ENCODE measurements at regions not wholly inside any gene's neighbourhood (a gene's known extent, or its start where the extent isn't known, plus 50 kb on each side); places are given as distances from the start of the nearest gene placed in this dataset.

DNA sequence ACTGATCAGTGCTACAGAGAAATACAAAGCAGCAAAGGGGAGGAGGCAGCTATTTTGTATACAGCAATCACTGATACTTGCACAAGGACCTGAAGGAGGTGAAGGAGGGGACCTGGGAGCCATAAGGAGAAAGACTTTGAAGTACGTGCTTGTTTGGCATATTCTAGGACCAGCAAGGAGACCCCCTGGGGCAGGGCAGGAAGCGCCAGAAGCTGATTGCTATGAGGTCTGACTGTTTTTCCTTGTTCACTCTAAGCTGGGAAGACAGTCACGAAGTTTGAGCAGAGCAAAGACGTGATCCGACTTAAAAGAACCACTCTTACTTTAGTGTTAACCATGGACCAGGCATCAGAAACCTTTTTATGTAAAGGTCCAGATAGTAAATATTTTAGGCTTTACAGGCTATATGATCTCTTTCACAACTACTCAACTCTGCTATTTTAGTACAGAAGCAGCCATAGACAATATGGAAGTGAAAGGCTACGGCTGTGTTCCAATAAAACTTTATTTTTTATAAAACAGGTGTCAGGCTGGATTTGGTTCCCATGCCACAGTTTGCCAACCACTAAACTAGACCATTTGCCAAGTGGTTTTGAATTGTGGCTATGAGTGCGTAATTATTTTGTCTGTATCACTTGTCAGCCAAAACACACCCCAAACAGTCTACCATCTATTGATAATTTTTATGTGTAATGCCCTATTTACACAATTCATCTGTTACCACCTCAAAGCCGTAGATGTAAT lies 217.9 kb downstream of the PRL start:
- no peak for DNase-seq

DNA sequence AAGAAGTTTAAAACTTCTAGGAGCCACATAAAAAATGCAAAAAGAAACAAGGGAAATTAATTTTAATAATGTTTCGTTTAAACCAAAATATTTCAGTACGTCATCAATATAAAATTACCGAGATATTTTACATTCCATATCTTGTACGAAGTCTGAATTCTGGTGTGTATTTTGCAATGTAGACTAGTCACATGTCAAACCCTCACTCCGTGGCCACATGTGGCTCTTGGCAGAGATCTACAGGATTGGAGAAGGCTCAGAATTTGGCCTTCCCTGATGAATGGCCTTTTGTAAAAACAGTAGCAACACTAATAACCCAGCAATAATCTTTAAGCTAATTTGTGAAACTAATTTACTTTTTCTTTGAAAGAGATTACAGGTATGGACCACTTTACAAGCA lies 217.1 kb downstream of the PRL start:
- DNase-seq, result no peak

DNA sequence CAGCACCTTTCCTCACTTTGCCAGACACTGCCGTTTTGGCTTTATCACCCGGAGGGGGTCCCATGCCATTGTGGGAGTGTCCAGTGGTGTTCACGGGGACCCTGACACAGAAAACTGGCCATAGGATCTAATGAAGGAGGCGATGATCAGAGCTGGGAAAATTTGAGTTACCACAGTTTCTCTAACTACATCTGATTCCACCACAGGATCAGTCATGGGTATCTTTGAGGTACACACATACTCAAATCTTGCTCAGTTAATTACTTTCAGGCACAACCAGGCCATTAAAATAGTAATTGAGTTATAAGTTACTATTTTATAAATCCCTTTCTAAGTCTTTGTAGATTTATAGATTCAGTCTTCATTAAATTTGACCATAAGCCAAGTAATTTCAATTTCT lies 215.1 kb downstream of the PRL start:
- no peak for DNase-seq

DNA sequence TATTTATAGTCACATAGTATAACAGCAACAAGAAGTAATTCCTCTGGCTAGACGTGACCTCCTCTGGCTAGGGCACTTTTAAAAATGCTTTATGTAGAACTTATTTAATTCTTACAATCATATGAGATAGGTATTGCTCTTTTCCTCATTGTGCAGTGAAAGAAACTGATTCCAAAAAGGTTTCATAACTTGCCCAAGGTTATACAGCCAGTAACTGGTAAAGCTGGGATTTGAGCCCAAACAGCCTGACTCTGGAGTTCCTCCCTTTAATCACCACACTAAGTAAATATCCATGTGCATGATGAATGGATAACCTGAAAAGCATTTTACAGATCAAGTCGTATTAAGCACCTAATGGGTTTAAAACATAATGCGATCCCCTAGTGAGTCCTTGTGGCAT lies 214.6 kb downstream of the PRL start:
- no peak for DNase-seq

DNA sequence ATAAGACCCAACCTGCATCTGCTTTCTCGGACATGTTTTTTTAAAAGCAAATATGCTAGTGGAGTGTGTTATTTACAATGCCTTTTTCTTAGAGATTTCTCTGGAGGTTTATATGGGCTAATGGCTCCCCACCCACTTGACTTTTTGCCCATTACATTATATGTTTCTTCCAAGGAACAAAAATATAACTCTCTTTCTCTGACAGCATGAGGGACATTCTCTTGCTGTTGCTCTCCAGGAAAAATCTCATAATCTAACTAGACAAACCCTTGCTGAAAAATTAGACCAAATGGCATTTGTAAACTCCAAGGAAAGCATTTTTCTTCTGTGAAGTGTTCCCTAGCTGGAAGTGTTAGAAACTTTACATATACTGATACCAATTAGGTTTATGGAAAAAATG lies 213.7 kb downstream of the PRL start:
- no peak for DNase-seq

DNA sequence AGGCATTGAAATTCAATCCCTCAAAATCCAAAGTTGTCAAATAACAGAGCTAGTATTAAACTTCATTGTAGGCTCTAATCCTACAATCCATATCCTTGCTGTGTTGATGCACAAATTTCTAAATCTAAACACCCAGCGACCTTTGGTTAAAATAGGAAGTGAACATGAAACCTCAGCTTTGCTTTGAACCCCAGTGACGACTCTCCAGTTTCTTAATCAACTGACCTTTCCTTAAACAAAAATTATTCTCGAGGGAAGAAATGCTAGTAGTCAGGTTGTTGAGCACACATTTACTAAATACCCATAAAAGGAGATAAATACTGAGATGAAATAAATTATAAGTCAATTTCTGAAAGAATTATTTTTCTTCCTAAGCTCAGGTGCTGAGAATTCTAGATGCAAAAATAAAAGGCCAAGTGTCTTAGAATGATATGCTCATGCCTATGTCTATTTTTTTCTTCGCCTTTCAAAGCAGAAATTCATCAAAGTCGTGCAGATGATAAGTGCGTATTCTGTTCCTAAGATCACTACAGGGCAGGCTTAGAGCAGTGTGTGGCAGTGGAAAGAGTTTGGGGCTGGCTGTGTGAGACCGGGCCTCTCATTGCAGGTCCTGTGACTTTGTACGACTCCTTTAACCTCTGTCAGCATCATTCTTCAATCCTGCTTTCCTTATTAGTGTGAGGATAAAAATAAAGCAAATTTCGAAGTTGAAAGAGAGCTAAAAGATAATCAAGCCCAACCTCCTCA lies 208.7 kb downstream of the PRL start:
- DNase-seq, result no peak

DNA sequence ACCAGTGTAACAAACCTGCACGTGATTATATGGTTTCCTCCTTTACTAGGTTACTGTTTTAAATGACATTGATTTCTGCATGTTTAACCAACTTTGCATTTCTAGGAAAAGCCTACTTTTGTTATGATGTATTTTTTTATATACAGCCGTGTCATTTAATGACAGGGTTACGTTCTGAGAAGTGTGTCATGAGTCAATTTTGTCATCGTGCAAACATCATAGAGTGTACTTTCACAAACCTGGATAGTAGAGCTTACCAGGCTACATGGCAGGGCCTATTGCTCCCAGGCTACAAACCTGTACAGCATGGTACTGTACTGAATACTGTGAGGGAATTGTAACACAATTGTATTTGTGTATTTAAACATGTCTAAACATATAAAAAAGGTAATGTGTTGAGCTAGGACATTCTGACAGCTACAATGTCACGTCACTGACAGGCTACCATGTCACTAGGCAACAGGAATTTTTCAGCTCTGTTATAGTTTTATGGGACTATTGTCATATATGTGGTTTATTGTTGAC lies 205.3 kb downstream of the PRL start:
- DNase-seq, result no peak

DNA sequence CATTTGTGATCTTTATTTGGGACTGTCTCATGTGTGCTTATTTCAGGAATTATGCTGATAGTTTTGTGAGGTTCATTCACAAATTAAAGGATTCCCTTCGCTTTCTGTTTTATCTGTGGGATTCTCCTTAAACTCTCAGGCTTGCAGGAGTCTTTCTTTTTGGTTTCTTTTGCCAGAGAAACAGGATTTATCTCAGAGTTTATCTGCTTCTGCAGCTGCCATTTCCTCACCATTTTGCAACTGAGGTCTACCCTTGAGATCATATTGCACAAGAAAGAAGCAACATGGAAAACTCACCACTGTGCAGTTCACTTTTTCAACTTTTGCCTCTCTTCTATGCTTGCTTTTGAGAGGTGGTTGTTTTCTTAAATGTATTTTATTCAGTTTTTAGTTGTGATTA lies 201.0 kb downstream of the PRL start:
- no peak for DNase-seq

DNA sequence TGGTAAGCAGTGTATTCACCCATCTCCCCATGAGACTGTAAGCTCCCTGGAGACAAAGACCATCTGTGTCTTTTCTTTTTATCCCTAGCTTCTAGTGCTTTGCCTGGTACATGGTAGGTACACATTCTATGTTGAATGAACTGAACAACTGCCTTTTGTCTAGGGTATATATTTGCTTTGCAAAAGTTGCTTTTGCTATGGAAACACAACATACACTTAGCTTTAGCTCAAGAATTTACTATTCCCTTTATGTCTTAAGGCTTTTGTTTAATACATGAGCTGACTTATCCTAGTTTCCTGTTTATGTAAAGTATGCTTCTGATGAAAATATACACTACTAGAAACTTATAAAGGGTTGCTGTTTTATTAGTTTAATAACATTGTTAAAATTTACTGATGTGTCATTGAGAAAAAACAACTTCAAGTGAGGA lies 198.2 kb downstream of the PRL start:
- peak; percentile 80 to 94 for DNase-seq

DNA sequence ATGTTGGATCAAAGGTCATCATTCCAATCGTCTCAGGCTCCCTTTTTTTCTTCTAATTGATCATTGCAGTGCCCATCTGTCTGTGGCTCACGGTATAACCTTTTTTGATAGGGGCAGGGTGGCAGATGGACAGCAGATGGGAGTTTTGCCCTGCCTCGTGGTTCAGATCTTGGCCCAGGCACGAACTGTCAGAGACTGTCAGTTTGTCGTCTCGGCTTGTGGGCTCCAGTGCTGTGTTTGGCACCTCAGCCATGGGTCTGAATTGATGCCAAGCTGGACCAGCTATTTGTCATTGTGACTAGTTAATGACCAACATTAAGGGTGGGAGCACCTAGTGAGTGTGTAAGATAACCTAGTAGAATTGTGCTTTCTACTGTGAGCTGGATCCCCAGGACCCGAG lies 197.6 kb downstream of the PRL start:
- DNase-seq, result peak; percentile 48 to 52

DNA sequence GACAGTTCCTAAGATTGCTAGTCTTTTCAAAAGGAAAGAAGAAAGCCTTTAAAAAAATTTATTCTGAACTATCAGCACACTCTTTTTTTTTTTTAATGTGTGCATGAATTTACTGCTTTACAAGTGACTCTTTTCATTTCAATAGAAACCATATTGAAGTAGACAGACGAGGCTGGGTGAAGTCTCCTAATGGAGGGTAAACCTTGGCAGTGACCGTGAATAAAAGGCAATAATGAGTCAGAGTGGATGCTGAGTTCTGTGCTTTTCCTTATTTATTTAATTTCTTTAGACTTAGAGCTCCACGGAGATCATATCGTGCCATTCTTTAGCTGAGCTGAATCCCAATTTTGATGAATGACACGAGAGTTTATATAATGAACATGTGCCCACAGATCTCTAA lies 196.9 kb downstream of the PRL start:
- DNase-seq, result no peak

DNA sequence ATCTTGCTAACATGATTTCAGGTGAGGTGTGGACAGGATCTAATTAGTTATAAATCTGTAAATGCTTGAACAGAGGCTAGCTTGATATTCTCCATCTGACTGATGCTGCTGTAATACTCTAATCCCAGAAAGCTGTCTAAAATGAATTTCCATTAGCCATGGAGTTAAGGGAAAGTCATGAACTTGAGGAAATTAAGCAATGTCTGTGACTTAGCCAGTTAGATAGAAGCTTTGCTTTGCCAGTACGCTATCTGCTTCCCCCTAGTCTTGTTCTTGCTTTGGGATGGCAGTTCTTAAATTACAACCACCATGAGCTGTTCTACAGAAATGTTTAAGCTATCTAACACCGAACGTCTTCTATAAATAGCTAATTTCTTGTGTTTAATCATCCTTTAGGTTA lies 195.7 kb downstream of the PRL start:
- DNase-seq, result no peak

DNA sequence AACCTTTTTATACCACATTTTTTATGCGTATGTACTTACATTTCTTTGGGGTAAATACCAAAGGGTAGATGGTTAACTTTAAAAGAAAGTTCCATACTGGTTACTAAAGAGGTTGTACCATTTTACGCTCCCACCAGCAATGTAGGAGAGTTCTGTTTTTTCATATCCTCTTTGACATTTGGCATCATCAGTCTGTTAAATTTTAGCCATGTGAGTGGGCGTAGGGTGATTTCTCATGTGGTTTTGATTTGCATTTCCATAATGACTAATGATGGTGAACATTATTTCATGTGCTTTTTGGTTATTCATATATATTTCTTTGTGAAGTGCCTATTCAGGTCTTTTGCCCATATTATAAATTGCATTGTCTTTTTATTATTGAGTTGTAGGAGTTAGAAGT lies 194.2 kb downstream of the PRL start:
- DNase-seq, result peak in 1 of 2 experiments; percentile 2

DNA sequence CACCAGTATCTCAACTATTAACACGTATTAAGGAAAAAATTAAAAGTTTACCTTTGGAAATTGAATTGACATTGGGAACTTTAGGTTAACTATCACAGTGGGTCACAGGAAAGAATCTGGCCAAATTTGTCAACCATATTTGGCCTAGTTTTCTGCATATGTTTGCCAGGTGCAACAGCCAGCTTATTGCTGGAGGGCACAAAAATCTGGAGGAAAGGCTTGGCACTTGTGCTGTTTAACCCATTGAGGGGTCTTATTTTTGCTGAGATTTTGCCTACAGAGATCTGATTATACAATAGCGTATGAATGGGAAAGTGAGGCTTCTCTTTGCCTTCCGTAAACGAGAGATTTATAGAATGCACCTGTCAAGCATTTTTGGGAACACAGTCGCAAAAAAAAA lies 190.4 kb downstream of the PRL start:
- DNase-seq, result no peak

DNA sequence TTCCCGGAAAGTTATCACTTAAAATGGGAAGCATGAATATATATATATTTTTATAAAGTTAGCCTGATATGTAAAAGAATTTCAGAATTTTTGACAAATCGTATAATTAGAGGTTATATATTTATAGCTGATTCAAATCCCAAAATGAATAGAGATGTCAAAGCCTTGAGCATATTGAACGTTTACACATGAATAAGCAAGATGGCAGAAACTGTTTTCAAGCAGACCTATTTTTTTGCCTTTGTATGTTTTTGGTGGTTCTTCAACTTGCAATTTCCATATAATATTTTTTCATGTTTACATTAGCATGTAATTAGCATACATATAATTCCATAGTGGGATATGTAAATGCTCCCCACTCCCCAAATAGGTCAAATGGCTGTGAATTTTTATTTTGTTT lies 189.9 kb downstream of the PRL start:
- no peak for DNase-seq

DNA sequence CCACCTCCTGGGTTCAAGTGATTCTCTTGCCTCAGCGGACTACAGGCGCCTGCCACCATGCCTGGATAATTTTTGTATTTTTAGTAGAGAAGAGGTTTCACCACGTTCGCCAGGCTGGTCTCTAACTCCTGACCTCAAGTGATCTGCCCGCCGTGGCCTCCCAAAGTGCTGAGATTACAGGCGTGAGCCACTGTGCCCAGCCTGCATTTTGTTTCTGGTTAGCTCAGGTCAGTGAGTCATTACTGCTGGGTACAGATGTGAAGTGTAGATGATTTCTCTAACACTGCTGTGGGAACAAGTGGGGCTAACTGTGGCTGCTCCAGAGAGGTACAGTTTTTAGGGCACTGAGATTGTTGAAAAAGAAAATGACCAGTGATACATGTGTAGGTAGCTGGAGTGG lies 188.6 kb downstream of the PRL start:
- DNase-seq, result no peak

DNA sequence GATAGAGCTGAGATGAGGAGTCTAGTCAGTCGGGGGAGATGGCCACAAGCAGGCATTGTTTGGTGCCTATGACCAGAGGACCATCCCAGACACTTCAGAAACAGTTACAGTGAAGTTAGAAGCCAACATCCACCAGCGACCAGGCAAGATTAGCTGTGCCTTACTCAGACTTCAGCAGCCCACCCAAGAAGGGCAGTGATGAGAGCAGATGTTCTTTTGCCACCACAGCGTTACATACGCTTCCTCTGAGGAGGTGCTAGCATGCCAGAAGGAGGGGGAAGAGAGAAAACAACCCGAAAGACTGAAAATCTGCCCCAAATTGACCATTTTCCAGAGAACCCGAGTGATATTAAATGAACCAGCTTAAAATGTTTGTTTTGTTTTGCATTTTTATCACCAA lies 186.8 kb downstream of the PRL start:
- DNase-seq, result no peak

DNA sequence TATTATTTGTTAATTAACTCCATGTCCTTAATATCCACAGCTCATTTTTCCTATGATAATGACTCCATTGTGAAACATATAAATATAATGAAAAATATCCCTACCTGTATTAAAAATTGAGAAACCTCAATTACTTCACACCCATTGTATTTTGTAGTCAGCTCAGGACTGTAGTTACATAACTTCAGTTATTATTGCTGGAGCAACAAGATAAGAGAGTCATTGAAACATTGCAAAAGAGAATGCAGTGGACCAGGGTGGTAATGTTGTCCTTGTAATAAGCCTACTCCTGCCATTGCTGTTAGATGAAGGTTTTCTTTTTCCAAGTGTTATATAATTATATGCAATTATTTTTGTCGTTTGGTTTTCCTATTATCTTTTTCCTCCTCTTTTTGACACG lies 184.4 kb downstream of the PRL start:
- no peak for DNase-seq

DNA sequence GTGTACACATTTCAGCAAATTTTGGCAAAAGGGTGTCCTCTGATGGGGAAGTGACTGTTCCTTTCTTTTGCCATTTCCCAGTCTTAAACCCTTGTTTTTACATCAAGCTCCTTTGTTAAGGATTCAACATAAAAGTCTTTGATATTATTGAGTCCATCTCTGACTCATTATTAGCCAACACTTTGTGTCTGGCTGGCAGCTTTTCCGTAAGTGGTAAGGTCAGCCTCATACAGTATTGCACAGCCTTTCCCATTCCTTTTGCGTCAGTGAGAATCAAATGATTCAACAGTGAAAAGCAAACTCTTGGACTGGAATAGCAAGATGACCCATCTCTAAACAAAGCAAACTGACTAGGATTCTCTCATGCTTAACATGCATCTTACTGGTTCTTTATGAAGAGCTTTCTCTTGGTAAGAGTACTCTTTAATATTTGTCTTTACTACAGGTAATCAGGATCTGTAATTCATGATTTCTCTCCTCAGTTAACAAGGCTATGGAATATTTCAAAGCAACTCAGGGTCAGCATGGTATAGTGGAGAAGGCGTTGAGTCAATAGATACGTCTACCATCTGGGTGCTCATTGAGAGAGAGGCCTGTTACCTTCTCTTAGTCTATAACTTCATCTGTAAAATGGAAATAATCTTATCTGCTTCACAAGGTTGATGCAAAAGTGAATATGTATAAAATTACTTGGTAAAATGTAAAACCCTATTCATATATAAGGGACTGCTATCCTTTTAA lies 183.6 kb downstream of the PRL start:
- DNase-seq, result no peak

DNA sequence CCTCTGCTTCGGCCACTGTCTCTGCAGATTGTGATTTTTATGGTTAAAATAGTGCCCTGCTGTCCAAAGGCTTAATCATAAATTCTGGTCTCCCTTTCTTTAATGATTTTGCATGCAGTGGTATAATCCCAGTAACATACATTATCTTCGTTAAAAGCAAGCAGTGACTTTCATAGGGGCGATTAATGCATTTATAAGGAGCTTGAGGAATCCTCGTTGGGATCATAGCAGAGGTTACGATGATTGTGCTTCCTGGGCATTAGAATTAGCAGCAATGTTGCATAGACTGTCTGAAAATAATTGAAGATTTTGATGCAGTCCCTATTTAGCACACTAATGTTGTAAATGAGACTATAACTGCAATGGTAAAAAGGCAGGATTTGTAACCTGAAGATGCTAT lies 181.3 kb downstream of the PRL start:
- DNase-seq, result no peak

DNA sequence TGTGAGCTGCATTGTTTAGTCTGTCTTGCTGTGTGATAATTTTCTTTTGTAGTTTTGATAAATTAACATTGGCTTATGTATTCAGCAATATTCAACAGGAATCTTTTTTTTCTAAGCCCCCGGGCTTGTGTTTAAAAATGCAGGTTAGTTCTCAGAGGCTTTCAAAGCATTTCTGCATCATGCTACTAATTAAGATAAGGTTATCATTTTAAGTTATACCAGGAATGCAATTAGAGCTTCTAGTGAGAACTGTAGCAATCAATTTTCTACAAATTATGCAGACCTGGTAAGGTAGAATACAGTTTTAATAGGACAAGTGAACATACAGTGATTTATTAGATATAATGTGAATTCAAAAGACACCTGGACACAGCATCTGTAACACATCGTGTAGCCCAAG lies 179.2 kb downstream of the PRL start:
- DNase-seq, result no peak

DNA sequence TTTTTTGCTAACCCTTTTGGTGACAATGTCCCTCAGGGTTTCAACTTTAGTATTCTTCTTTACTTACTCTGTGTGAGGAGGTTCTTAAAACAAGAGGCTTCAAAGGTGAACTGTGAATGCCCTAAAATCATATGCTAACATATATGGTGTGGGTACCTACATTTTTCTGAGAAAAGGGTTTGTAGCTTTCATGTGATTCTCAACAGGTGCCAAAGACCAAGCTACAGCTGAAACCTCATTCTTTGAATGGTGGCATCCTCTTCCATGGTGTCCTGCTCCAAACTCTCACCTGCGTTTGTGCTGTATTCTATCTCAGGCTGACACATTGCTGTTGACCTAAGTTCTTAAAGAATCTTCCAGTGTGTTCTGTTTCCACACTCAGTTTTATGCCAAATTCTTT lies 177.3 kb downstream of the PRL start:
- DNase-seq, result no peak

DNA sequence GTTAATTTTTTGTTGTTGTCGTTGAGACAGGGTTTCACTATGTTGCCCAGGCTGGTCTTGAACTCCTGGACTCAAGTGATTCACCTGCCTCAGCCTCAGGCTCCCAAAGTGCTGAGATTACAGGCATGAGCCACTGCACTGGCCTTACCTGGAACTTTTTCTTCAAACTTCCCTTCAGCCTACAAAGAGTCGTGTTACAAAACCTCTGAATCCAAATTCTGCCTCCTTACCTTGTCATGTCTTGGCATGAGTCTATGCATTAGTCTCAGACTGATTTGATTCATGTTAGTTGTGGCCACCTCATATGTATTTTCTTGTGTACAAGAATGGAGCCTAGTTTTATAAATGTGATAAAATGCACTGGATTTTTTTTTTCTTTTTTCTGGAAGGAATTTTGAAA lies 172.1 kb downstream of the PRL start:
- DNase-seq, result no peak

DNA sequence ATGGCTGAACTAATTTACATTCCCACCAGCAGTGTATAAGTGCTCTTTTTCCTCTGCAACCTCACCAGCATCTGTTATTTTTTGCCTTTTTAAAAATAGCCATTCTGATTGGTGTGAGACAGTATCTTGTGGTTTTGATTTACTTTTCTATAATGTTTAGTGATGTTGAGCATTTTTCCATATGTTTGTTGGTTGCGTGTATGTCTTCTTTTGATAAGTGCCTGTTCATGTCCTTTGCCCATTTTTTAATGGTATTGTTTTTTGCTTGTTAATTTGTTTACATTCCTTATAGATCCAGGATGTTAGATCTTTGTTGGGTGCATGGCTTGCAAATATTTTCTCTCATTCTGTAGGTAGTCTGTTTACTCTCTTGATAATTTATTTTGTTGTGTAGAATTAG lies 169.9 kb downstream of the PRL start:
- DNase-seq, result no peak
